Colonic mucosa (tissue), 4 donors: ENCODE measurements at regions not wholly inside any gene's neighbourhood (a gene's known extent, or its start where the extent isn't known, plus 50 kb on each side); places are given as distances from the start of the nearest gene placed in this dataset.

ENCODE experiments used
- DNase-seq: peaks from one replicate; pipeline ENCODE4 v3.0.0-alpha.2; 2020
- H3K27ac ChIP-seq: fragments of 200-600 bp; one replicate; pipeline ENCODE4 v1.8.0; 2021
- H3K27me3 ChIP-seq: fragments of 200-600 bp; one replicate; pipeline ENCODE4 v1.8.0; 2021
- H3K36me3 ChIP-seq: fragments of 200-600 bp; one replicate; pipeline ENCODE4 v1.8.0; 2021
- H3K4me1 ChIP-seq: fragments of 200-600 bp; one replicate; pipeline ENCODE4 v1.8.0; 2021; ENCODE audit warnings: mild to moderate bottlenecking
- H3K4me3 ChIP-seq: fragments of 200-600 bp; one replicate; pipeline ENCODE4 v1.8.0; 2021
- H3K9ac ChIP-seq, 2 donors: one replicate each; pipeline ENCODE4 v1.7.0; 2013; ENCODE audit warnings: control low read depth in 2 of 2, low read depth in 2 of 2, low read length in 2 of 2
- H3K9me3 ChIP-seq: fragments of 200-600 bp; one replicate; pipeline ENCODE4 v1.8.0; 2021
- intact Hi-C: fragments of 100-400 bp; cut with DNase I; formaldehyde crosslinking; loops from one replicate; pipeline ENCODE4 v1.14.1; 2022
- TF ChIP-seq, protein P1 (sequence below): fragments of 200-600 bp; IDR thresholded peaks from one replicate; pipeline ENCODE4 v1.8.0; 2022; ENCODE audit warnings: antibody characterized with exemption, mild to moderate bottlenecking
- donor health status: healthy.
- donor health status: DM: no; HTN: no; CAD: no.
- donor health status: DM: no; HTN: no; CAD: no.

DNA sequence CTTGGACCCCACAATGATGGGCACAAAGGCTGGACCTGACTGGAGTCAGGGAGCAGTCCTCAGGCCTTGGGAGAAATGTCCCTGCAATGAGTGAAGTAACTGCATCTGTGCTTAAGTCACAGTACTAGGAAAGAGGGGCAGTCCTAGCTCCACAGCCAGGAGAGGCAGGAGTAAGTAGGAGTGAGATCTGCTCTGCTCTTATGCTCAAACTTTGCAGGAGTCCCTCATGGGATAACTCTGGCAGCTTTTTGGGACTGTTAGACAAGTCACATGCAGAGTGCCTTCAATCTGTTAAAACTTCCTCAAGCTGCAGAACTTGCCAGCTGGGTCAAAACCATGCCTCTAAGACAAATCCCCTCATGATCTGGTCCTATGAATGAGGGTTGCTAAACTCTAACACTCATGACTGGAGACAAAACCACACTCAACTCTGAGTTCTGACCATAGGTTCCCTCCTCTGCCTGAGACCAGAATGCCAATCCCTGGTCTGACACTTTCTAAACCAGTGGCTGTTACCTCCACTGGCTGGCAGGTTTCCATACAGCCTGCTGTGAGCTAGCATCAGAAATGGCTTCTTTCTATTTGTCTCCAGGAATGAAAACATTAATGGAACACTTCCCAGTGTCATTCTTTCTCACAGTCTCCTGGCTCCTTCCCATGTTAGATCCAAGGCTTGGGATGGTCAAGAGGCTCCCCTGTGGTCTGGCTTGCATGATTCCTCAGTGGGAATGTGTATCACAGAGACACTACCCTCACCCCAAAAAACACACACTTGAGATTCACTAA, 819.3 kb downstream of the PCDH7 start:
- H3K36me3 ChIP-seq, result no peaks in the 10 kb centered on the region
- H3K4me3 ChIP-seq, result no peak overlapping the region
- TF ChIP-seq, protein P1, sequence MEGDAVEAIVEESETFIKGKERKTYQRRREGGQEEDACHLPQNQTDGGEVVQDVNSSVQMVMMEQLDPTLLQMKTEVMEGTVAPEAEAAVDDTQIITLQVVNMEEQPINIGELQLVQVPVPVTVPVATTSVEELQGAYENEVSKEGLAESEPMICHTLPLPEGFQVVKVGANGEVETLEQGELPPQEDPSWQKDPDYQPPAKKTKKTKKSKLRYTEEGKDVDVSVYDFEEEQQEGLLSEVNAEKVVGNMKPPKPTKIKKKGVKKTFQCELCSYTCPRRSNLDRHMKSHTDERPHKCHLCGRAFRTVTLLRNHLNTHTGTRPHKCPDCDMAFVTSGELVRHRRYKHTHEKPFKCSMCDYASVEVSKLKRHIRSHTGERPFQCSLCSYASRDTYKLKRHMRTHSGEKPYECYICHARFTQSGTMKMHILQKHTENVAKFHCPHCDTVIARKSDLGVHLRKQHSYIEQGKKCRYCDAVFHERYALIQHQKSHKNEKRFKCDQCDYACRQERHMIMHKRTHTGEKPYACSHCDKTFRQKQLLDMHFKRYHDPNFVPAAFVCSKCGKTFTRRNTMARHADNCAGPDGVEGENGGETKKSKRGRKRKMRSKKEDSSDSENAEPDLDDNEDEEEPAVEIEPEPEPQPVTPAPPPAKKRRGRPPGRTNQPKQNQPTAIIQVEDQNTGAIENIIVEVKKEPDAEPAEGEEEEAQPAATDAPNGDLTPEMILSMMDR, result no peak
- H3K27ac ChIP-seq, result no peak overlapping the region
- no peaks in the 10 kb centered on the region for H3K27me3 ChIP-seq
- H3K4me1 ChIP-seq, result no peaks in the 10 kb centered on the region
- no peak for DNase-seq
- H3K9me3 ChIP-seq, result no peaks in the 10 kb centered on the region
- intact Hi-C loops, result no loop called here
- H3K9ac ChIP-seq, result no peak overlapping the region

DNA sequence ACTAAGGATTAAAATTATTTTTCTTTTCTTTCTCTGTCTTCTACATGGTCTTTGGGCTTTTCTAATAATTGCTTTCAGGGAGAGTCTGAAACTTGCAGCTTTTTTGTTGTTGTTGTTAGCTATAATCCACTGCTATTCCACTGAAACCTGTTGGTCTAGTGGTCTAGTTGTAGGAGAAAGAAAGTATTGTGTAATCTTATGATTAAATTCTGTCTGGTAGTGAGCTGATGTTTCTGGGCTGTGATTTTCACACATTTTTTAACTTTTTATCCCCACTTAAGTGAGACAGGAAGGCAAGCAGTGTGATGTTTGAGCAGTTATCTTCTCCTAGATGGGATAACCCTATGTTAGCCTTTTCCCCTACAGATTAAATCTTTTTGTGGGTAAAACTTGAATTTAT, 825.2 kb downstream of the PCDH7 start:
- Histone ChIP-seq H3K4me1 (no peaks in the 10 kb centered on the region), H3K27ac (no peak overlapping the region), H3K27me3 (no peaks in the 10 kb centered on the region), H3K9ac (no peak overlapping the region), H3K4me3 (no peak overlapping the region), H3K9me3 (no peaks in the 10 kb centered on the region), H3K36me3 (no peaks in the 10 kb centered on the region)
- DNase-seq, result no peak
- TF ChIP-seq, protein P1, result no peak
- intact Hi-C loops, result no loop called here

DNA sequence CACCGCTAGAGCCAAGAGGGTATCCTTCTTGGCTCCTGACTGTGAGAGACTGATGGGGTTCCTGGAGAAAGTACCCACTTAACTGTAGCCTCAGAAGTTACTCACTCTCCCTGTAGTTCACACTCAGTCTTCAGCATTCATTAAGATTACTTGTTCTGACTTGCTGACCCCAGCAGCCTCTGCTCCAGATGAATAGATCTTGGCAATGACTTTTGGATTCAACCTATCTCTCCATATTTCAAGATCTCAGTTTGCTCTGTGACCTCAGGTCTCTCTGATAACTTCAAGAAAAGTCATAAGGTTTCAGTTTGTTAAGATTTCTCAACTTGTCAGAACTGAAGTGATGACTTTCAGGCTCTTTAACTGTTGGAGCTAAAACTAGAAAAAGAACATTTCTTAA, 825.6 kb downstream of the PCDH7 start:
- H3K9ac ChIP-seq, result no peak overlapping the region
- no peaks in the 10 kb centered on the region for H3K9me3 ChIP-seq
- H3K27me3 ChIP-seq, result no peaks in the 10 kb centered on the region
- TF ChIP-seq, protein P1, result no peak
- no peaks in the 10 kb centered on the region for H3K4me1 ChIP-seq
- H3K27ac ChIP-seq, result no peak overlapping the region
- H3K4me3 ChIP-seq, result no peak overlapping the region
- H3K36me3 ChIP-seq, result no peaks in the 10 kb centered on the region
- intact Hi-C loops, result no loop called here
- no peak for DNase-seq

DNA sequence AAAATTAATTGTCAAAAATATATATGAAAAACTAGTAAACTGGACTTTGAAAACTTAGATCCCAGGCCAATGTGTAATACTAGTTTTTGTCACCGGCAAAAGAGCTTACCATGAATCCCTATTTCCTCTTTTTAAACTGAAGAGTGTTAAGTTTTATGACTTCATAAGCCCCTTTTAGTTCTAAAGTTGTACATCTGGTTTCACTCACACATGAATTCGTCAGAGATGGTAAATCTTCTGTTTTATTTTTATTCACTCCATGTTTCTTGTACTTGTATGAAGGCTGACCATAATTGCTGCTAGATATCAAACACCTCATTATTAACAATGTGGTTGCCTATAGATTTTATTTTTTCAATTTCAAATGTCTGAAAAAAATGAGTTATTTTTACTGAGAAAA, 827.9 kb downstream of the PCDH7 start:
- TF ChIP-seq, protein P1, result no peak
- DNase-seq, result no peak

DNA sequence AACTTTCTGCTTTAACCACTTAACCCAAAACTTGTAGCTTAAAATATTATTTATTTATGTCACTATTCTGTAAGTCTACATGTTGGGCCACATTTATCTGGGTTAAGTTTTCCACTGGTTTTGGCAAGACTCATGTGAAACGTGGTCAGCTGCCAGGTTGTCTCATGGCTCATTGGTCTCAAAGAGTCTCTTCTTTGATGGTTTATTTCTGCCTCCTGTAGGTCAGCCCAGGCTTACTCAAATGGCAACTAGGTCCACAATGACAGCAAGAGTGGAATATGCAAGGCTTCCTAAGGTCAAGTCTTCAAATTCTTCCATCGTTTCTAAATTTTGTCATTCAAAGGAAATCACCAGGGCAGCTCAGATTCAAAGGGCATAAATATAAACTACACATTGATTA, 828.7 kb downstream of the PCDH7 start:
- Histone ChIP-seq H3K4me1 (no peaks in the 10 kb centered on the region), H3K4me3 (no peak overlapping the region), H3K27me3 (no peaks in the 10 kb centered on the region), H3K9ac (no peak overlapping the region), H3K36me3 (no peaks in the 10 kb centered on the region), H3K9me3 (no peaks in the 10 kb centered on the region), H3K27ac (no peak overlapping the region)
- DNase-seq, result no peak
- intact Hi-C loops, result no loop called here
- TF ChIP-seq, protein P1, result no peak

More for the DNA sequence above, 827.9 kb downstream of the PCDH7 start:
- no peaks in the 10 kb centered on the region for H3K9me3 ChIP-seq
- no peaks in the 10 kb centered on the region for H3K36me3 ChIP-seq
- H3K27me3 ChIP-seq, result no peaks in the 10 kb centered on the region
- no peak overlapping the region for H3K9ac ChIP-seq
- intact Hi-C loops, result no loop called here
- H3K27ac ChIP-seq, result no peak overlapping the region
- no peak overlapping the region for H3K4me3 ChIP-seq
- H3K4me1 ChIP-seq, result no peaks in the 10 kb centered on the region
